Heart right ventricle (tissue), 16 donors: ENCODE measurements at regions not wholly inside any gene's neighbourhood (a gene's known extent, or its start where the extent isn't known, plus 50 kb on each side); places are given as distances from the start of the nearest gene placed in this dataset.

Experiments used
- ATAC-seq, 8 donors: fragments of 200-7000 bp; cut with Tn5 transposase; one replicate each; pipeline ENCODE4 v1.9.1; 2020; ENCODE audit warnings: mild to moderate bottlenecking in 8 of 8, moderate library complexity in 8 of 8, moderate number of reproducible peaks in 1 of 8
- DNase-seq, 2 donors: peaks; one replicate each; pipeline ENCODE4 v3.0.0-alpha.2; 2020
- H3K27ac ChIP-seq, 10 donors: fragments of 200-600 bp; sonication (generic) in 2 of 10; one replicate each; pipeline versions ENCODE4 v1.5.0 to v1.8.0; 2020 to 2022; ENCODE audit warnings: mild to moderate bottlenecking in 3 of 10
- H3K27me3 ChIP-seq, 7 donors: fragments of 200-600 bp; one replicate each; pipeline ENCODE4 v1.8.0; 2021 to 2022; ENCODE audit warnings: mild to moderate bottlenecking in 2 of 7
- H3K36me3 ChIP-seq, 9 donors: fragments of 200-600 bp; sonication (generic) in 1 of 9; one replicate each; pipeline versions ENCODE4 v1.5.0 to v1.8.0; 2020 to 2022; ENCODE audit warnings: mild to moderate bottlenecking in 2 of 9
- H3K4me1 ChIP-seq, 9 donors: fragments of 200-600 bp; sonication (generic) in 1 of 9; one replicate each; pipeline versions ENCODE4 v1.5.0 to v1.8.0; 2020 to 2022; ENCODE audit warnings: mild to moderate bottlenecking in 4 of 9
- H3K4me3 ChIP-seq, 10 donors: fragments of 200-600 bp; sonication (generic) in 2 of 10; one replicate each; pipeline versions ENCODE4 v1.5.0 to v1.8.0; 2020 to 2022; ENCODE audit warnings: mild to moderate bottlenecking in 7 of 10, moderate library complexity in 2 of 10
- H3K9me3 ChIP-seq, 11 donors: fragments of 200-600 bp in 10 of 11; sonication (generic) in 2 of 11; one replicate each; pipeline versions ENCODE4 v1.5.0 to v1.8.0; 2013 to 2022; ENCODE audit warnings: mild to moderate bottlenecking in 2 of 11, control low read depth in 1 of 11, moderate library complexity in 1 of 11
- WGBS, 2 donors: extraction: QIAGEN DNeasy Blood & Tissue Kit; methylation state at CpG; one replicate each; pipeline ENCODE4 v1.1.7; 2013; ENCODE audit warnings: inconsistent platforms in 1 of 2; 5-methylcytosine and 5-hydroxymethylcytosine counted together
- intact Hi-C, 10 donors: fragments of 100-400 bp; cut with DNase I; formaldehyde crosslinking; loops; one replicate each; pipeline versions ENCODE4 v1.11.1 to v1.14.2; 2022
- TF ChIP-seq, protein P1 (sequence below), 9 donors: fragments of 200-600 bp; sonication (generic) in 2 of 9; IDR thresholded peaks; one replicate each; pipeline versions ENCODE4 v1.5.0 to v1.8.0; 2021 to 2022; ENCODE audit warnings: antibody characterized with exemption in 9 of 9, mild to moderate bottlenecking in 5 of 9, moderate library complexity in 1 of 9
- donor health status: Arrhythmogenic right ventricular cardiomyopathy.
- donor health status: ischemic (EF 13 %, LVEDD 7.1; RV severe dilation, severe dysfunction).
- donor health status: healthy with polysubstance abuse.
- donor health status: DM: no; HTN: yes; CAD: no.
- donor health status: DM: no; HTN: no; CAD: no.
- donor health status: ischemic (EF 25% LVEDD 6.9; RV normal size, moderate dysfunction).
- donor health status: ischemic (EF 25% LVEDD 5.7; RV mildly dilated, moderate dysfunction).
- donor health status: healthy.
- donor health status: DM: yes; HTN: yes; CAD: no.
- donor health status: Ischemic cardiomyopathy.
- donor health status: ischemic (EF 35%, LVEDD 5.7; RV mildly dilated, moderate dysfunction).
- donor health status: nonischemic (EF 11% LVEDD 7.7; RV severe dilation, severe dysfunction).
- donor health status: DM: yes; HTN: yes; CAD: no.
- donor health status: PGD.
- donor health status: ischemic (EF 29% LVEDD 5.4; RV normal size, mild dysfunction).
- donor health status: nonischemic (EF 23%, LVEDD 6.1; RV moderate dilation, normal function).

DNA sequence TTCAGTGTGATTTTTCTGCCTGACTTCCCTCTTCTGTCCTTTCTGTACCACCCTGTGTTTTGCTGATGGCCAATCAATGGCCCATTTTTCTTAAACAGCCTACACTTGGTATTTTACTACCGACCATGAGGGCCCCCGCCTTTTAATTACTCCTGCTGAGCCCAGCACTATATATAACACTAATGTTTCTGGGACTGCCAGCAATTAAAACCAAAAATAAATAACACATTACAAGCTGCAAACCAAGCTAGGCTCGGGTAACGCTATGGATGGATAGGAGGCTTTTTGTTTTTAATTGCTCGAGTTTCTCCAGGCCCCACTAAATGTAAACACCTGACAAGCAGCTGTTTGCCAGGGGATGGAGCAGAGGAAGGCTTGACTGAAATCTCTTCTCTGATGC lies 915.4 kb upstream of the AUTS2 start:
- H3K27ac ChIP-seq: no peak overlapping the region
- H3K9me3 ChIP-seq: peaks cover 0 to 20% (median 0%) of the 10 kb centered on the region in 11 donors
- ATAC-seq: no peak
- H3K4me1 ChIP-seq: no peaks in the 10 kb centered on the region
- WGBS, 2 donors: 66 to 67% methylated on average over 5 of the region's 5 CpGs
- H3K27me3 ChIP-seq: peaks cover 0 to 5% (median 0%) of the 10 kb centered on the region in 7 donors
- TF ChIP-seq, protein P1, sequence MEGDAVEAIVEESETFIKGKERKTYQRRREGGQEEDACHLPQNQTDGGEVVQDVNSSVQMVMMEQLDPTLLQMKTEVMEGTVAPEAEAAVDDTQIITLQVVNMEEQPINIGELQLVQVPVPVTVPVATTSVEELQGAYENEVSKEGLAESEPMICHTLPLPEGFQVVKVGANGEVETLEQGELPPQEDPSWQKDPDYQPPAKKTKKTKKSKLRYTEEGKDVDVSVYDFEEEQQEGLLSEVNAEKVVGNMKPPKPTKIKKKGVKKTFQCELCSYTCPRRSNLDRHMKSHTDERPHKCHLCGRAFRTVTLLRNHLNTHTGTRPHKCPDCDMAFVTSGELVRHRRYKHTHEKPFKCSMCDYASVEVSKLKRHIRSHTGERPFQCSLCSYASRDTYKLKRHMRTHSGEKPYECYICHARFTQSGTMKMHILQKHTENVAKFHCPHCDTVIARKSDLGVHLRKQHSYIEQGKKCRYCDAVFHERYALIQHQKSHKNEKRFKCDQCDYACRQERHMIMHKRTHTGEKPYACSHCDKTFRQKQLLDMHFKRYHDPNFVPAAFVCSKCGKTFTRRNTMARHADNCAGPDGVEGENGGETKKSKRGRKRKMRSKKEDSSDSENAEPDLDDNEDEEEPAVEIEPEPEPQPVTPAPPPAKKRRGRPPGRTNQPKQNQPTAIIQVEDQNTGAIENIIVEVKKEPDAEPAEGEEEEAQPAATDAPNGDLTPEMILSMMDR (IDR thresholded peaks at IDR 0.05): no peak
- intact Hi-C loops: no loop called here
- H3K4me3 ChIP-seq: no peak overlapping the region
- H3K36me3 ChIP-seq: no peaks in the 10 kb centered on the region
- DNase-seq: no peak

DNA sequence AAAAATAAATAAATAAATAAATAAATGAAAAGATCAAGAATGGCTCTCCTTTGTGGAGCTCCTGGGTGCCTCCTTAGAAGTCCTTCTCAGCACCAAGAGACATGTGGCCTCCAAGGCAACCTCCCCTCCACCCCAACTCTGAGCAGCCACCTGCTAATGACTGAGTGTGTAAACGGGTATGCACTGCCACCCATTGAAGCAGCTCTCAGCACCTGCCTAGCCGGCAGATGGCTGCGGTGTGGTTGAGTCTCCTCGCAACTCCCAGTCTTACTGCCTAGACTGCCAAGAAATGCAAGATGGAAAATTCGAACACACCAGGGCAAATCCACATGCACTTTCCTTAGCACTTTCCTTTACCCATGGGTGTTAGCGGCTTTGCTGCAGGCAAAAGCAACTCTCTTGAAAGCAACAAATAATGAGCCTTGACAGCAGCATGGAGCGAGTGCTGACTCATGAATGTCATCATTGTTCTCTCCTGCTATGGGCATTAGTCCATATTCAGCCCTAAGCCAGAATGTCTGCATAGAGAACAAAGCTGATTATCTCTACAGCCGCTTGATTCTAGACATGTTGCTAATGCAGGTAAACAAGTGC lies 913.9 kb upstream of the AUTS2 start:
- intact Hi-C loops: no loop called here
- Histone ChIP-seq H3K27me3 (peaks cover 0 to 5% (median 0%) of the 10 kb centered on the region in 7 donors), H3K27ac (no peak overlapping the region), H3K4me3 (no peak overlapping the region), H3K9me3 (peaks cover 0 to 21% (median 0%) of the 10 kb centered on the region in 11 donors), H3K36me3 (no peaks in the 10 kb centered on the region), H3K4me1 (no peaks in the 10 kb centered on the region)
- WGBS, 2 donors: 88% methylated on average over 8 of the region's 8 CpGs
- TF ChIP-seq, protein P1 (IDR thresholded peaks at IDR 0.05): no peak
- DNase-seq (no peak), ATAC-seq (no peak)

DNA sequence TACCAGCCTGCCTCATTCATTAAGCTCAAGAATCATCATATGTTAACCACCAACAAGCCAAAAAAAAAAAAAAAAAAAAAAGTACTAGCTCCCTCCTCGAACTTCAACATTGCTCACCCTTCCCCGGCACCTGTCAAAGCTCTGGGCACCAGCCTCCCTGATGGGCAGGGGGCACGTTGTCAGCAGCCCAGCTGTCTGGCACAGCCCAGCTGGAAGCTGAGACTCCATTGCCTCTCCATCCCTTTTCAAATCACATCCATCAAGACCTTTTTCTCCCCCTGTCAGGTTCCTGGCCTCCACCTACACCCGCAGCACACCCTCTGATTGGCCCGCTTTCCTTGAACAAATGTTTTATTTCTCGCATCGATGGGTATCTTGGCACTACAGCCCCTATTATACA lies 913.3 kb upstream of the AUTS2 start:
- DNase-seq (no peak), ATAC-seq (no peak)
- H3K27ac ChIP-seq: no peak overlapping the region
- TF ChIP-seq, protein P1 (IDR thresholded peaks at IDR 0.05): no peak
- H3K4me1 ChIP-seq: no peaks in the 10 kb centered on the region
- intact Hi-C loops: no loop called here
- peaks cover 0 to 5% (median 0%) of the 10 kb centered on the region in 7 donors for H3K27me3 ChIP-seq
- H3K4me3 ChIP-seq: no peak overlapping the region
- no peaks in the 10 kb centered on the region for H3K36me3 ChIP-seq
- peaks cover 0 to 27% (median 0%) of the 10 kb centered on the region in 11 donors for H3K9me3 ChIP-seq
- 85 to 90% methylated on average over 7 of the region's 7 CpGs for WGBS, 2 donors

DNA sequence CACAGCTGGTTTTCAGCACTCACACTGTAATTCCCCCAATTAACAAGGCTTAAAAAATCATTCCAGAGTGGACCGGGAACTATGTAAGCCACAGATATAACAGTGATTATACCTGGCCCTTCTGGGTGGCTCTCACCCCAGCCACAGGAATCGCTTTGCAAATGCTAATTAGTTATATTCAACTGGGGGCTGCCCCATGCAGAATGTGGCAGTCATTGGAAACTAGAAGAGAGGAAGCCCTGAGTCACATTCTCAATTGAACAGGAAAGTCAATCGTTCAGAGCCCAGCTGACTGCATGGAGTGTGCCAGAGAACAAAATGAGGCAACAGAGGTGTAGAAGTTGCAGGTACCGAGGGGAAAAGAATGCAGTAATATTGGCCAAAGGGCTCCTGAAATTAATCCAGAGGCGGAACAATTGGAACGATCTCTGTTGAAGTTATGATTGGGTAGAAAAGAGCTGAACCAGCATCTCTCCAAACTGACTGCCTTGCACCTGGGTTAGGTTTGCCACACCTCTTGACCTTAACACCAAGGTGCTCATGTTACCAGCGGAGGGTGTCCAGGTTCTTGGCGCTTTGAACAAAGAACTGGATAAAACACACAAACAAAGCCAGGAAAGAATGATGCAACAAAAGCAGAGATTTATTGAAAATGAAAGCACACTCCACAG lies 909.7 kb upstream of the AUTS2 start:
- intact Hi-C loops: no loop called here
- TF ChIP-seq, protein P1 (IDR thresholded peaks at IDR 0.05): no peak
- DNase-seq (no peak), ATAC-seq (no peak)
- Histone ChIP-seq H3K27ac (no peak overlapping the region), H3K36me3 (no peaks in the 10 kb centered on the region), H3K27me3 (peaks cover 0 to 5% (median 0%) of the 10 kb centered on the region in 7 donors), H3K4me3 (no peak overlapping the region), H3K9me3 (peaks cover 0 to 21% (median 0%) of the 10 kb centered on the region in 11 donors), H3K4me1 (no peaks in the 10 kb centered on the region)
- WGBS, 2 donors: 66 to 69% methylated on average over 8 of the region's 8 CpGs
